Smooth muscle cell (in vitro differentiated cells): ENCODE measurements at regions not wholly inside any gene's neighbourhood (a gene's known extent, or its start where the extent isn't known, plus 50 kb on each side); places are given as distances from the start of the nearest gene placed in this dataset.

Experiments used
- DNase-seq: peaks from one replicate; lab custom pipeline; 2025; ENCODE audit not compliant: unreplicated experiment; lab: John Stamatoyannopoulos, UW
- H2AFZ ChIP-seq: fragments of 200-600 bp; sonication (generic); 2 replicates; pipeline ENCODE4 v1.6.0; 2016; ENCODE audit warnings: antibody characterized with exemption, low read depth, mild to moderate bottlenecking
- H3F3A ChIP-seq: fragments of 200-600 bp; sonication (generic); 2 replicates; pipeline ENCODE4 v1.6.0; 2017; ENCODE audit warnings: antibody characterized with exemption, low read depth
- H3K27ac ChIP-seq: fragments of 200-600 bp; sonication (generic); 2 replicates; pipeline ENCODE4 v1.5.1; 2016; ENCODE audit warnings: low read depth, mild to moderate bottlenecking
- H3K27me3 ChIP-seq: fragments of 200-600 bp; sonication (generic); 2 replicates; pipeline ENCODE4 v1.6.1; 2016; ENCODE audit warnings: low read depth, mild to moderate bottlenecking
- H3K36me3 ChIP-seq: fragments of 200-600 bp; sonication (generic); 2 replicates; pipeline ENCODE4 v1.5.1; 2016; ENCODE audit warnings: low read depth
- H3K4me1 ChIP-seq: fragments of 200-600 bp; sonication (generic); 2 replicates; pipeline ENCODE4 v1.5.1; 2016; ENCODE audit warnings: low read depth
- H3K4me2 ChIP-seq: fragments of 200-600 bp; sonication (generic); 2 replicates; pipeline ENCODE4 v1.6.0; 2016; ENCODE audit warnings: mild to moderate bottlenecking
- H3K4me3 ChIP-seq: fragments of 200-600 bp; sonication (generic); 2 replicates; pipeline ENCODE4 v1.5.1; 2016; ENCODE audit warnings: mild to moderate bottlenecking
- H3K79me2 ChIP-seq: fragments of 200-600 bp; sonication (generic); 2 replicates; pipeline ENCODE4 v1.6.0; 2016; ENCODE audit warnings: low read depth, mild to moderate bottlenecking
- H3K9ac ChIP-seq: fragments of 200-600 bp; sonication (generic); 2 replicates; pipeline ENCODE4 v1.6.0; 2016; ENCODE audit warnings: low read depth
- H3K9me3 ChIP-seq: fragments of 200-600 bp; sonication (generic); replicated peaks from 2 replicates; pipeline ENCODE4 v1.5.1; 2016; ENCODE audit warnings: low read depth
- H4K20me1 ChIP-seq: fragments of 200-600 bp; sonication (generic); 2 replicates; pipeline ENCODE4 v1.6.0; 2016; ENCODE audit warnings: low read depth
- WGBS: methylation state at CpG from one replicate; pipeline ENCODE4 v1.1.7; 2016; ENCODE audit warnings: low lambda C conversion rate; 5-methylcytosine and 5-hydroxymethylcytosine counted together
- TF ChIP-seq, protein P1 (sequence below): fragments of 200-600 bp; sonication (generic); IDR thresholded peaks from 2 replicates; pipeline ENCODE4 v1.5.1; 2017; ENCODE audit warnings: borderline replicate concordance, mild to moderate bottlenecking, antibody characterized with exemption; ENCODE audit not compliant: insufficient read depth, poor library complexity, severe bottlenecking

DNA sequence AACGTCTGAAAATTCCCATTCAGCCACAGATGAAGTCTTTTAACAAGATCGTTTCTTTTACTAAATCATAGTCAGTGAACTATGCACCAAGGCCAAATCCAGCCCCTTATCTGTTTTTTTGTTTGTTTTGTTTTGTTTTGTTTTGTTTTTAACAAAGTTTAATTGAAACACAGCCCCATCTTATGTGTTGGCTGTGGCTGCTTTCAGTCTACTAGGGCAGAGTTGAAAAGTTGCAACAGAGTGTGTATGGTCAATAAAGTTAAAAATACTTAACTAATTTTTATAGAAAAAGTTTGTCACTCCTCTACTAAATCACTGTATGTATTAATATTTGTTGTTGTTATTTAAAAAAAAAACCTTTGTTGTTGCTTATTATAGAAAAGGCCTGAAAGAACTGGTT, 137.1 kb downstream of the CAAP1 start:
- H3K79me2 ChIP-seq, result no peaks in the 10 kb centered on the region
- no peak overlapping the region for H3K27ac ChIP-seq
- H3K27me3 ChIP-seq, result no peaks in the 10 kb centered on the region
- no peaks in the 10 kb centered on the region for H3F3A ChIP-seq
- H3K4me2 ChIP-seq, result no peak overlapping the region
- no peaks in the 10 kb centered on the region for H4K20me1 ChIP-seq
- no peaks in the 10 kb centered on the region for H3K36me3 ChIP-seq
- H3K4me3 ChIP-seq, result no peak overlapping the region
- no peak for DNase-seq
- TF ChIP-seq, protein P1, sequence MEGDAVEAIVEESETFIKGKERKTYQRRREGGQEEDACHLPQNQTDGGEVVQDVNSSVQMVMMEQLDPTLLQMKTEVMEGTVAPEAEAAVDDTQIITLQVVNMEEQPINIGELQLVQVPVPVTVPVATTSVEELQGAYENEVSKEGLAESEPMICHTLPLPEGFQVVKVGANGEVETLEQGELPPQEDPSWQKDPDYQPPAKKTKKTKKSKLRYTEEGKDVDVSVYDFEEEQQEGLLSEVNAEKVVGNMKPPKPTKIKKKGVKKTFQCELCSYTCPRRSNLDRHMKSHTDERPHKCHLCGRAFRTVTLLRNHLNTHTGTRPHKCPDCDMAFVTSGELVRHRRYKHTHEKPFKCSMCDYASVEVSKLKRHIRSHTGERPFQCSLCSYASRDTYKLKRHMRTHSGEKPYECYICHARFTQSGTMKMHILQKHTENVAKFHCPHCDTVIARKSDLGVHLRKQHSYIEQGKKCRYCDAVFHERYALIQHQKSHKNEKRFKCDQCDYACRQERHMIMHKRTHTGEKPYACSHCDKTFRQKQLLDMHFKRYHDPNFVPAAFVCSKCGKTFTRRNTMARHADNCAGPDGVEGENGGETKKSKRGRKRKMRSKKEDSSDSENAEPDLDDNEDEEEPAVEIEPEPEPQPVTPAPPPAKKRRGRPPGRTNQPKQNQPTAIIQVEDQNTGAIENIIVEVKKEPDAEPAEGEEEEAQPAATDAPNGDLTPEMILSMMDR, result no peak
- no peak overlapping the region for H2AFZ ChIP-seq
- WGBS, result 78% methylated on average over 2 of the region's 2 CpGs
- no peak overlapping the region for H3K9ac ChIP-seq
- H3K4me1 ChIP-seq, result no peaks in the 10 kb centered on the region
- H3K9me3 ChIP-seq, result no peaks in the 10 kb centered on the region

DNA sequence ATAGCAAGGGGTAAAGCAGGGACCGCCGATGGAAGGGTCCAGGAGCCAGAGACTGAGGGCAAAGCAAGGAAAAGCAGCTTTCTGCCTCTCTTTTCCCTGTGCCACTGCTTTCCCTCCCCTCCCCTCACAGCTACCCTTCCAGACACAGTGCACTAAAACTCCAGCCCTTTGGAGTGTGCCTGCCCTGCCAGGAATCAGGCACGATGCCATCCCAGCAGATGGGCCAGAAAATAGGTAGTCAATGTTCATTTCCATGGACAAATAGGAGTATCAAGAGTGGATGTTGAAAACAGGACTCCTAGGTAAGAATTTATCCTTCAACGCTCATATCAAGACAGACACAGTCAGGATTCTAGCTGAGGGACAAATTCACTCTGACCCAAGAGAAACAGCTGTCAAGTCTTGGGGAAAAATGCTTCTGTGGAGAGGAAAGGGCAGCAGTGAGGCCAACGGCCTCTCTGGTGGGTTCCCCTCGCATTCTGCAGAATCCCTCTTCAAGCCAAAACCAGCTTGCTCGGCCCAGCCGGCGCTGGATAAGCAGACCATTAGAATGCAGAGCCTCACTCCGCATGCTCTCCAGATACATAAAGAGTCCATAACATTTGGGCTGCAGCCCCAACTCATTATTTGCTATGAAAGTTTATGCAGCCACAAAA, 138.0 kb downstream of the CAAP1 start:
- Histone ChIP-seq H3F3A (no peaks in the 10 kb centered on the region), H2AFZ (no peak overlapping the region), H3K79me2 (no peaks in the 10 kb centered on the region), H3K4me1 (no peaks in the 10 kb centered on the region), H3K9me3 (no peaks in the 10 kb centered on the region), H3K27me3 (no peaks in the 10 kb centered on the region), H3K4me3 (no peak overlapping the region), H3K36me3 (no peaks in the 10 kb centered on the region), H3K27ac (no peak overlapping the region), H3K9ac (no peak overlapping the region), H4K20me1 (no peaks in the 10 kb centered on the region), H3K4me2 (no peak overlapping the region)
- 90% methylated on average over 10 of the region's 10 CpGs for WGBS
- TF ChIP-seq, protein P1, result no peak
- no peak for DNase-seq

DNA sequence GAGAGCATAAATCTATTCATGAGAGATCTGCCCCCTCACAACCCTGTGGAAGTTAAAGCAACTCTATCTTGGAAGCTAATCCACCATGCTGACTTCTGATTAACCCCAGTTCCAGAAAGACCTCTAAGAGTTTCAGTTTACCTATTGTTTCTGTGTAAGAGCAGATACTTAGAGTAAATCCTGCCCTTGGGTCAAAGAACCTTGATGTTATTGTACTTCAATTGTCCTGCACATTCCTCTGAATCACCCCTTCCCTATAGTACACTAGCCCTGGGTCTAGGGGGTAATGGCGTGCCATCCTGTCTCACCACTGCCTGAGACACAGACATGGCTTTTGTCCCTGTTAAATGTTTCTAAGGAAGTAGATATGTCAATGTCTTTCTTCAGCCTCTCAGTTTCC, 138.6 kb downstream of the CAAP1 start:
- no peaks in the 10 kb centered on the region for H3F3A ChIP-seq
- no peak overlapping the region for H2AFZ ChIP-seq
- DNase-seq, result no peak
- no peak overlapping the region for H3K9ac ChIP-seq
- 71% methylated on average over 1 of the region's 1 CpG for WGBS
- H3K9me3 ChIP-seq, result no peaks in the 10 kb centered on the region
- H3K4me2 ChIP-seq, result no peak overlapping the region
- H3K27me3 ChIP-seq, result no peaks in the 10 kb centered on the region
- no peaks in the 10 kb centered on the region for H4K20me1 ChIP-seq
- no peaks in the 10 kb centered on the region for H3K36me3 ChIP-seq
- no peaks in the 10 kb centered on the region for H3K4me1 ChIP-seq
- no peaks in the 10 kb centered on the region for H3K79me2 ChIP-seq
- H3K27ac ChIP-seq, result no peak overlapping the region
- TF ChIP-seq, protein P1, result no peak
- no peak overlapping the region for H3K4me3 ChIP-seq

DNA sequence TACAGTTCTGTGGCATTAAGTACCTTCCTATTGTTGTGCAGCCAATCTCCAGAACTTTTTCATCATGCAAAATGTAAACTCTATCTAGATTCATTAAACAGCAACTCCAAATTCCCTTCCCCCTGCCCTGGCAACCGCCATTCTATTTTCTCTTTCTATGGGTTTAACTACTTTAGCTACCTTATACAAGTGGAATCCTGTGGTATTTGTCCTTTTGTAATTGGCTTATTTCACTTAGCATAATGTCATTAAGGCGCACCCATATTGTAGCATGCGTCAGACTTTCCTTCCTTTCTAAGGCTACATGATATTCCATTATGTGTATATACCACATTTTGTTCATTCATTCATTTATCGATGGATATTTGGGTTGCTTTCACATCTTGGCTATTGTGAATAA, 142.4 kb downstream of the CAAP1 start:
- no peak overlapping the region for H3K4me2 ChIP-seq
- WGBS, result 91% methylated on average over 4 of the region's 4 CpGs
- H3K36me3 ChIP-seq, result no peaks in the 10 kb centered on the region
- TF ChIP-seq, protein P1, result no peak
- H3K27ac ChIP-seq, result no peak overlapping the region
- H2AFZ ChIP-seq, result no peak overlapping the region
- no peaks in the 10 kb centered on the region for H4K20me1 ChIP-seq
- no peaks in the 10 kb centered on the region for H3K9me3 ChIP-seq
- H3K4me3 ChIP-seq, result no peak overlapping the region
- no peak for DNase-seq
- H3K79me2 ChIP-seq, result no peaks in the 10 kb centered on the region
- no peaks in the 10 kb centered on the region for H3K27me3 ChIP-seq
- no peaks in the 10 kb centered on the region for H3K4me1 ChIP-seq
- no peaks in the 10 kb centered on the region for H3F3A ChIP-seq
- no peak overlapping the region for H3K9ac ChIP-seq
